H7 (cell line): ENCODE measurements at regions not wholly inside any gene's neighbourhood (a gene's known extent, or its start where the extent isn't known, plus 50 kb on each side); places are given as distances from the start of the nearest gene placed in this dataset.
"Not testable (repeated sequence)": the region's sequence is repeated elsewhere in the genome, so short reads cannot be mapped to it uniquely, and the experiment has no call there.

Experiments used
- DNase-seq: peaks from one replicate; pipeline ENCODE4 v3.0.0; 2012
- H3K27me3 ChIP-seq: 2 replicates; pipeline ENCODE4 v1.6.0; 2011; ENCODE audit warnings: mild to moderate bottlenecking, low read length; ENCODE audit not compliant: control insufficient read depth, insufficient read depth
- H3K36me3 ChIP-seq: replicated peaks from 2 replicates; pipeline ENCODE4 v1.5.1; 2011; ENCODE audit warnings: low read length; ENCODE audit not compliant: control insufficient read depth, insufficient read depth
- H3K4me3 ChIP-seq: 2 replicates; pipeline ENCODE4 v1.5.1; 2011; ENCODE audit warnings: low read depth, mild to moderate bottlenecking, control low read depth, low read length, moderate library complexity; ENCODE audit not compliant: insufficient read depth

DNA sequence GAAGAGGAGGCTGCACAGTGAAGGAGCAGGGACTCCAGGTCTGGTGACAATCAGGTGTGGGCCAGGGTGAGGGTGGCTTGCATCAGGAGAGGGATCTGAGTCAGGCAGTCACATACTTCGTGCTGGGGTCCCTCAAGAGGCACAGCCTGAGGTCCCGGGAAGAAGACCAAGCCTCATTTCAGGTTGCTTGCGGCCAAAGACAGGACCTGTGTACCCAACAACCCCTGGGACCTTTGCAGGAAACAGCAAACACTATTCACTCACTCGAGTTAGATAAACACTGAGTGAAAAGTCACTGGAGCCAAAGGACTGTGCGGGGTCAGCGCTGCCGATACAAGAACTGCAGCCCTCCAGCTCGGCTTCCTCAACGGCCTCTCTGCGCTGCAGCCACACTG lies 104.4 kb downstream of the SINHCAF start:
- Histone ChIP-seq H3K4me3 (no peak overlapping the region), H3K27me3 (no peaks in the 10 kb centered on the region; the same call in 1 of the 2 replicates), H3K36me3 (no peaks in the 10 kb centered on the region)
- DNase-seq = no peak

DNA sequence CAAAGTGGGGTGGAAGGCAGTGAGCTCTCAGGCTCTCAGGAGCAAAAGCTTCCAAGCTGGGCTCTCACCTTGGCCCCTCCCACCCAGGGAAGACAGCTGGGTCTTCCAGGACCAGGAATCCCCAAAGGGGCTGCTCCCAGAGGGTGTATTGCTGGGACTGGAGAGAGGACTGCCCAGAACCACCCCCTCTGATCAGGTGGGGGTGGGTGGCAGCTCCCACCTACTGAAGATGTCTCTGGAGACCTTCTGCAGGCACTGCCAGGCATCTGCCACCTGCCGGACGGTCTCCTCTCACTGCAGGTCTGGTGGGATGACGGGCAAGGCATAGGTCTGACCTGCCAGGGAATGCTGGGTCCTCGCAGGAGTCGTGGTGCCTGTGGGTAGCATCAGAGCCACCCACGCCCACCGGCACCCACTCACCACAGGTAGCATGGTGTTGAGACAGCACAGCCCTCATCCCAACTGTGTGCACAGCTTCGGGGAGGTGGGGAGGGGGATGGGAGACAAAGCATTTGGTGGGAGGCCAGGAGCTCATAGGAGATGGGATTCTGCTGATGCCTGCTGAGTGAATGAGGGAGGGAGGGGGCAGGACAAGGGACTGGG lies 103.2 kb downstream of the SINHCAF start:
- no peak for DNase-seq
- Histone ChIP-seq H3K27me3 (no peaks in the 10 kb centered on the region; the same call in 1 of the 2 replicates), H3K36me3 (no peaks in the 10 kb centered on the region), H3K4me3 (no peak overlapping the region)

DNA sequence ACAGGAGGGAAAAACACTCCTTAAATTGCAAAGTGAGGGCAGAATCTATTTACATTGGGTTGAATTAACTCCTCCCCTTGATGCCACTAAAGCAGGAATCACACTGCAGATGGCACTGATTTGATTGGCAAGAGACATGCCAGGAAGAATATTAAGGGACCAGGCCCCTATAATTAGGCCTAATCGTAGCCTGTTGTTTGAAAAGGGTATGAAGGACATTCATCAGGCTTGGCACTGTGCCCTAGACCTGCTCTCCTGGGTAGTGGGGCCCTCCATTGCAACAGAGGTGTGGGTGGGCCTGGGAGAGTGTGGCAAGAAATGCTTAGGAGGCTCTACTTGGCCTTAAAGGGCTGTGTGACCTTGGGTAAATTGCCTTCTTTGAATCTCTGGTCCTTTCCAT lies 102.3 kb downstream of the SINHCAF start:
- DNase-seq, H3K27me3 ChIP-seq, H3K36me3 ChIP-seq, H3K4me3 ChIP-seq: not testable (repeated sequence)

DNA sequence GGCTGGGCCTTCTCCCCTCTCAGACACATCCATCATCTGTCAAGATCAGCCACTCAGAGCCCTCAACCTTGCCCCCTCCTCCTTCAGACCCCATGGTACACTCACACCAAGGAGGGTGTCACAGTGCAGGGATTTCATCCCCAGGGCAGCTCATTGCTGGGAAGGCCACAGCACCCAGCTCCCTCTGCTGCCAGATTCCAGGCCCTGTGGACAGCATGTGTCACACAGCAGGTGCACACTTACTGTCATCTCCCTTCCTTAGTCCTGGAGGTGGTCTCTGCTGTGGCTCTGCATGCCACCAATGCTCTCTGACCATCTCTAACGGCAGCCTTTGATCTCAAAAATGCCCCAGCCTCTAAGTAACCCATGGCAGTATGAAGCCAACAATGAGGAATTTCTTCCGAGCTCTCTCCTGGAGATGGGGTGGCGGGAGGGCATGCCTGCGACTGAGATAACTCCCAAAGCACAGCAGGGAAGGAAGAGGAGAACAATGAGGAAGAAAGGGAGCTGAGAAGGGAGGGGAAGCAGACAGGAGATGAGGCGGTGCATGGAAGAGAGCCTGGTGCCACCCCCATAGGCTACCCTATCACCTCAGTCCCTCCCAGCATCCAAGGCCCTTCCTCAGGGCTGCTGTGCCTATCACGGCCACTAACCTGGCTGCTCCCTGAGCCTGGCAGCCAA lies 101.0 kb downstream of the SINHCAF start:
- H3K4me3 ChIP-seq = no peak overlapping the region
- no peaks in the 10 kb centered on the region for H3K36me3 ChIP-seq
- H3K27me3 ChIP-seq = no peaks in the 10 kb centered on the region
- peak; percentile 69 for DNase-seq

DNA sequence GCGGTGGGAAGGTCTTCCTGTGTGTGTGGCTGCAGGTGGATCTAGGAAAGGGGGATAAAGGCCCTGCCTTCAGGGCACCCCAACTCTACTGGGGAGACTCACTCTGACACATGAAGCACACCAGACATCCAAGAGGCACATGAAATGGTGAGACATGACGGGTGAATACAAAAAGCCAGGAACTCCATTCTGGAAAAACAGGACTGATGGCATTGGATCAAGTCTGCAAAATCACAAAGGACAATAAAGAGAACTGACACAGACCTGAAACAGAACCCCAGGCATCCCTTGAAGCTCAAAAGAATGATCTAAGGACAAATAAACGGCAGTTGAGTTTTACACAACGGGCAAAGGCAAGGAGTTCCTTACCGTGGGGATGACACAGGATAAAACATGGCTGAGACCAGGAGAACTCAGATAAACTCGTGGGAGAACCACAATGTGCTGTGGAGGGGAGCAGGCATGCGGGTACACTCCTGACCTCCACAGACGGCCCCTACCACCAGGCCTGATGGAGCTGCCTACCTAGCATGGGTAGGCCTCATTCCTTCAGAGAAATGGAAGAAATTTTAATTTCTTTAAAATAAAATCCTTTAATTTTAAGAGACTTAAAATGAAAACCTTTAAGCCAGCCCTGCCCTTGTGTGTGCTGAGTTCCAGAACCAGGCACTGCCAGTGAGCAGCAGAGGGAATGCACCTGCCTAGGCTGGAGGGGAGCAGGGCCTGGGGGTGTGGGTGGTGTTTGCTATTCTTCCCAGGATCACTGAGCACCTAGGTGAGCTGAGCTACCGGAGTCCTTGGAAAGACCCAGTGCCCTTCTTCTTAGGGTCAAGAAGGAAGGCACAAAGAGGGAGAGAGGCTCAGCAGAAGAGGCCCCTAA lies 100.1 kb downstream of the SINHCAF start:
- H3K36me3 ChIP-seq = no peaks in the 10 kb centered on the region
- no peak overlapping the region for H3K4me3 ChIP-seq
- no peaks in the 10 kb centered on the region for H3K27me3 ChIP-seq
- DNase-seq = no peak

DNA sequence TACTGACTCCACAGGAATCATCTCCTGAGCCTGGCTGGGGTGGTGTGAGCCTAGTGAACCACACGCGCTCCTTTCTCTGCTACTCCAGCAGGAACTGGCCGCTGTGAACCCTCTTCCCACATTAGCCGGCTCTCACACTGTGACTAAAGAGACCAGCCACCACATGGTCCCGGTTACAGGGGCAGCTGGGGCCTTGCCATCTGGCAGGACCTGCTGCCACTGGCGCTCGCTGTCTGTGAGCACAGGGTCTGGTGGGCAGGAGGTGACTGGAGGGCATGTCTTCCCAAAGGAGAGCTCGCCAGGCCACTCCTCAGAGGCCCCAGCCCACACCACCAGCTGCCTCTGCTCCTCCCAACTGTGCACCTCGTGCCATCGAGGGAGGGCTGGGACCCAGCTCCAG lies 99.3 kb downstream of the SINHCAF start:
- no peak for DNase-seq
- Histone ChIP-seq H3K36me3 (no peaks in the 10 kb centered on the region), H3K27me3 (no peaks in the 10 kb centered on the region; the same call in 1 of the 2 replicates)

DNA sequence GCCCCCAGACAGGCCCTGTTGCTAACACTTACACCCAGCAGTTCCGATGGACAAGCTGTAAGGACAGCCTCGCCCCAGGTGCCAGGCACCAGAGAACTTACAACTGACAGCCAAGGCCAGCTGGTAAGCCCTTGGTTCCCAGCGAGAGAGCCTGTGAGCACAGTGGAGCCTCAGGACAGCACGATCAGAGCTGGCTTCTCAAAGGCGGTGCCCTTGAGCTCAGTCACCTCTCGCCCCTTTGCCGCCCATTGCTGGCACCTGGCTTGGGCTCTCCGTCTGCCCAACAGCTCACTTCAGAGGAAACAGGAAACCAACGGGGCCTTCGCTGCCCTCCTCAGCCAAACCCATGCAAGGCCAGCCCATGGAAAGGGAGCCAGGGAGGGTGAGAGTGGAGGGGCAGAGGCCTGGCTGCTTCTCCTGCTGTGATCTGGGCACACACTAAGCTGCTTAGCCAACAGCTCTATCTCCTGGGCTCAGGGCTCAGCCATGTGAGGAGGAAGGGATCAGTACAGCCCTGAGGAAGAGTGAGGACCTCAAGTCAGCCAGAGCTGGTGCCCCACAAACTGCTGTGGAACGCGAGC lies 98.5 kb downstream of the SINHCAF start:
- no peak for DNase-seq
- no peaks in the 10 kb centered on the region for H3K36me3 ChIP-seq
- no peak overlapping the region for H3K4me3 ChIP-seq

More for the DNA sequence above, 99.3 kb downstream of the SINHCAF start:
- H3K4me3 ChIP-seq = no peak overlapping the region

DNA sequence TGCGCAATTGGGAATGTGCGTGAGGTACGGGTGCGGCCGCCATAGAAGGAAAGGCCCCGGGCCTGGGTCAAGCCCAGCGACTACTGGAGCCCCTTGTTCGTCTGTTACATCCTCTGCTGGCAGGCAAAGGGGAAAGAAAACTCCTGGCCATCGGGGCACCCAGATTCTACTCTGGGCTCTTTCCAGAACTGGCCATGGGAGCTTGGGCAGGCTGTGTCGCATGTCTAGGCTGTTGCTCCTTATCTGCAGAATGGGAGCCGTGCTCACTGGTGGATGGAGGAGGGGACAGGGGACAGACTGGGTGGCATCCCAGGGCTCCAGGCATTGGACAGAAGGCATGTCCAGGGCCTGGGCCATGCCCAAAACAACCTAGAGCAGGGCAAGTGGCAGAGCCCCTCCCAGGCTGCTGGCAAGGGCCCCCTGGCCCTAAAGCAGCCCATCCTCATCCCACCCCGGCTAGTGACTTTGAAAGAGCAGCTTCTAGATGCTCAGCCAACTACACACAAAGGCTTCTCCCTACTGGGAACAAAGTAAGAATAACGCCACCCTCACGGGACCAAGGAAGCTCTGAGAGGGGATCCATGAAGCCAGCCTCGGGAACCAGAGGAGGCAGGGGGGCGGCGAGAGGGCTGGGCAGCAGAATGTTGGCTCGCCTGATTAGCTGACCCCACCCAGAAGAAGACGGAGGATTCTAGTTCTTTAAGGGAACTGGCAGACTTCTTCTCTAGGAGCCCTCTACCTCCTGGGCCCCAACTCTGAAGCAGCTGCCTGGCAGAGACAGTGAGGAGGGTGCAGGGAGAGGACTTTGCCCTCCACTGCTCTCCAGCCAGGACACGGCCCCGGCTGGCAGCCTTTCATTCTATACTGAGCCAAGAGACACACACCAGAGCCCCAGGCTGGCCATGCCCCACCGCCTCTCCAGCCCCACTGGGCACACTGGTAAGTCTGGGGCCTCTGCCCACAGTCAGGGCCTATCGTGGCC lies 96.8 kb downstream of the SINHCAF start:
- H3K36me3 ChIP-seq = no peaks in the 10 kb centered on the region
- no peaks in the 10 kb centered on the region; the same call in 1 of the 2 replicates for H3K27me3 ChIP-seq
- no peak overlapping the region for H3K4me3 ChIP-seq
- no peak for DNase-seq

More for the DNA sequence above, 98.5 kb downstream of the SINHCAF start:
- no peaks in the 10 kb centered on the region; the same call in 1 of the 2 replicates for H3K27me3 ChIP-seq

DNA sequence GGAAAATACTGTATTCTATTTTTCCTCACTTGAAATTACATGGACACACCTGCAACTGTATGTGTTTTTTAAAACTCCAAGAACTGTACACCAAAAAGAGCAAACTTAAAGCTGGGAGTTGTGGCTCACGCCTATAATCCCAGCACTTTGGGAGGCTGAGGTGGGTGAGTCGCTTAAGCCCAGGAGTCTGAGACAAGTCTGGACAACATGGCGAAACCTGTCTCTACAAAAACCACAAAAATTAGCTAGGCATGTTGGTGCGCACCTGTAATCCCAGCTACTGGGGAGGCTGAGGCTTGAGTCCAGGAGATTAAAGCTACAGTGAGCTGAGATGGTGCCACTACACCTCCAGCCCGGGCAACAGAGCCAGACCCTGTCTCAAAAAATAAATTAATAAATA lies 95.9 kb downstream of the SINHCAF start:
- Histone ChIP-seq H3K27me3 (no peaks in the 10 kb centered on the region; the same call in 1 of the 2 replicates), H3K36me3 (no peaks in the 10 kb centered on the region), H3K4me3 (no peak overlapping the region)
- DNase-seq = no peak
